Sigmoid colon (tissue), 4 donors: ENCODE measurements at regions not wholly inside any gene's neighbourhood (a gene's known extent, or its start where the extent isn't known, plus 50 kb on each side); places are given as distances from the start of the nearest gene placed in this dataset.

ENCODE experiments used
- EP300 ChIP-seq, 4 donors: sonication (generic); formaldehyde crosslinking; IDR thresholded peaks; one replicate each; pipeline ENCODE4 v1.6.1; 2017; ENCODE audit warnings: antibody characterized with exemption in 4 of 4
- POLR2A ChIP-seq, 2 donors: fragments of 450-650 bp; IDR thresholded peaks; one replicate each; pipeline ENCODE4 v1.6.1; 2016; ENCODE audit warnings: antibody characterized with exemption in 2 of 2, mild to moderate bottlenecking in 2 of 2, moderate library complexity in 2 of 2
- POLR2AphosphoS5 ChIP-seq, 4 donors: sonication (generic); formaldehyde crosslinking; IDR thresholded peaks; one replicate each; pipeline ENCODE4 v1.6.1; 2017; ENCODE audit warnings: antibody characterized with exemption in 4 of 4
- TF ChIP-seq, protein P1 (sequence below), 4 experiments: fragments of 450-650 bp in 3 of 4; fragments of 200-600 bp in 1 of 4; IDR thresholded peaks; one replicate each; pipeline ENCODE4 v1.5.1; 2016 to 2019; ENCODE audit warnings: antibody characterized with exemption in 4 of 4, mild to moderate bottlenecking in 3 of 4, moderate library complexity in 2 of 4

DNA sequence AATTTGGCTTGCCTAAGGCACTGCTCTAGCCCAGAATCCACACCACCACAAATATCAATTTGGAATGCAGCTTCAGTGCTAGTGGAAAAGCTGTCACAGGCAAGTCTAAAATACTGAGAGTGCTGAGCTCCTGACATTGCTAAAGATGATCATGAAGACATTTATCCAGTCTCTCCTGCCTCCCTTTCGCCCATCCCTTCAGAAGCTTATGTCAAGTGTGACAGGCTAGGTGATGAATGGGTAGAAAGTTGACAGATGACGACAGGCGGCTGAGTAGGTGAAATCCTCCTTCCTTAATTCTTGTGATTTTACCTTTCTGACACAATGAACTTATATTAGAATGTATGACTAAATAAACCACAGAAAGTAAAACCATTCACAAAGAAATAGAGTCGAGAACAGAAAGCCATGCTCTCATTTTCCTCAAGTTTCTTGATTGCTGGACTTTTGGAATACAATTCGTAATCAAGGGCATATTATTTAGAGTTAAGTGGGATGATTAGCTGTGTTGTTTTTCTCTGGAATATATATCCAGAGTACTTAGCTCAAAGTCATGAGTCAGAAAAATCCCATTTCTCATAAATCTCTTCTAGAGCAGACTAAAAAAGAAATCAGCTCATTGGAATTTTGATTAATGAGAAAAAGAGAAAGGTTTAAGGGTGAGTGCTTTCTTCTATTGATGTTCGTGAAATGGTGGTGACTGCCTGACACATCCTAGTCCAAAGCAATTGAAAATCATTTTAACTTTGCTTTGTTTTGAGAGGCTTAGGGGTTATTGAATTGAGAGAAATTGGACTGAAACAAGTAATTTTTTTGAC lies 1228.2 kb upstream of the CITED2 start:
- TF ChIP-seq POLR2A (IDR thresholded peaks at IDR 0.05) (no peak), EP300 (IDR thresholded peaks at IDR 0.05) (no peak), POLR2AphosphoS5 (IDR thresholded peaks at IDR 0.05) (no peak)
- TF ChIP-seq, protein P1, sequence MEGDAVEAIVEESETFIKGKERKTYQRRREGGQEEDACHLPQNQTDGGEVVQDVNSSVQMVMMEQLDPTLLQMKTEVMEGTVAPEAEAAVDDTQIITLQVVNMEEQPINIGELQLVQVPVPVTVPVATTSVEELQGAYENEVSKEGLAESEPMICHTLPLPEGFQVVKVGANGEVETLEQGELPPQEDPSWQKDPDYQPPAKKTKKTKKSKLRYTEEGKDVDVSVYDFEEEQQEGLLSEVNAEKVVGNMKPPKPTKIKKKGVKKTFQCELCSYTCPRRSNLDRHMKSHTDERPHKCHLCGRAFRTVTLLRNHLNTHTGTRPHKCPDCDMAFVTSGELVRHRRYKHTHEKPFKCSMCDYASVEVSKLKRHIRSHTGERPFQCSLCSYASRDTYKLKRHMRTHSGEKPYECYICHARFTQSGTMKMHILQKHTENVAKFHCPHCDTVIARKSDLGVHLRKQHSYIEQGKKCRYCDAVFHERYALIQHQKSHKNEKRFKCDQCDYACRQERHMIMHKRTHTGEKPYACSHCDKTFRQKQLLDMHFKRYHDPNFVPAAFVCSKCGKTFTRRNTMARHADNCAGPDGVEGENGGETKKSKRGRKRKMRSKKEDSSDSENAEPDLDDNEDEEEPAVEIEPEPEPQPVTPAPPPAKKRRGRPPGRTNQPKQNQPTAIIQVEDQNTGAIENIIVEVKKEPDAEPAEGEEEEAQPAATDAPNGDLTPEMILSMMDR (IDR thresholded peaks at IDR 0.05): no peak
